HG03575 (cell line): ENCODE measurements at regions not wholly inside any gene's neighbourhood (a gene's known extent, or its start where the extent isn't known, plus 50 kb on each side); places are given as distances from the start of the nearest gene placed in this dataset.

Experiments used
- ATAC-seq: cut with Tn5 transposase; IDR thresholded peaks from one replicate; pipeline ENCODE4 v1.9.1; 2021; ENCODE audit not compliant: unreplicated experiment, insufficient number of reproducible peaks, low FRiP score; ENCODE audit errors: extremely low read depth

DNA sequence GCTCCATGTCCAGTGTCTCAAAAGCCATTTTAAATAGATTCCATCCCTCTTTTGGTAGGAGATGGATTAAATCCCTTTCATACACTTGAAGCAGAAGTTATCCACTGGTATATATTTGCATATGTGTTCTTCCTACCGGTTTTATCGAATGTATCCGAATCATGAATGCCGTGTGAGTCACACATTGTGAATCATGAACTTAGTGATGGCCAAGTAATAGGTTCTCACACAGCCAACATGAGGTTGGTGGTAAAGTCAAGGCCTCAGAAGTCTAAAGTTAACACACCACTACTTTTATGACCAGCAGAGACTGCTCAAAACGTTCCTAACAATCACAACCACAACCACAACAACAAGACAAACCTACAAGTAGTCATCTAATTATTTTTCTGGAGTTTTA lies 345.5 kb downstream of the THBS2 start:
- no peak for ATAC-seq

DNA sequence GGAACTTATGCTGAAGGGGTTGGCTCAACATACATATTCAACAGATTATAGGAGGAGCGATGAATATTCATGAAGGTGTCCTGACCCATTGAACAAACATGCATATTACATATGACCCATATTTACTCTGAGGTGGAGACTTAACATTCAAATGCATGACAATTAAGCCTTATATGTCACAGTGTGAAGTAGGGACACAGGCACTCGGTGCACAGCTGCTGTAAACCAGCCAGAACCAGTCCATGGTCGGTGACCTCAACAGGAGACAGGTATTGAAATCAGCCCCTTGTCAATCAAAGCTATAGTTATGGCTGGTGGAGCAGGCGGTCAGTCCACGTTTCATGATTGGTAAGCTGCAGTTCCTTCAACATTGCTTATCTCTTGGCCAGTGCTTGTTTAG lies 347.3 kb downstream of the THBS2 start:
- no peak for ATAC-seq

DNA sequence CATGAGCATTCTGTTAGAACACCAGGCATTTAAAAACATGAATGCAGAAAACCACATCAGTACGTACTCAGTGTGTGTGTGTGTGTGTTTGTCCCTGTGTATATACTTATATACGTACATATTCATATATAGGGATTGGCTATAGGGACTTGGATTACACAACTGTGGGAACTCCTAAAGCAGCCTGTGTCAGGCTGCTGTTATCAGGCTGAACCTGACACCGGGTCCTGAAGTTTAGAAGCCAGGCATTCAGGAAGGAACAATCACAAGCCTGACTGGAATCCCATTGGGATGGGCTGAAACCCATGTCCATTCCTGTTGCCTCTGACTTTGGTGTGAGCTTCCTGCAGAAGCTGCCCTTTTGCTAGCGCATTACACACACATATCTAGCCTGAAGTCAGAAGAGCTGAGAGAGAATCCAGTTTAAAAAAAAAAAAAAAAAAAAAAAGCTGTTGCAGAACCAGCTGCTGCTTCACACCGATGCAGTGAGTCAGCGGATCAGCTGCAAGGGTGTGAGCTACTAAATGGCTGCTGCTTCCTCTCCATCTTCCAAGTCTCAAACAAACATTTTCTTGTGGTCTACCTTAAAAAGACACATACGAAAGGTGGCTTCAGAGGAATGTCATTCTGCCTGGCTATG lies 348.1 kb downstream of the THBS2 start:
- ATAC-seq: no peak

DNA sequence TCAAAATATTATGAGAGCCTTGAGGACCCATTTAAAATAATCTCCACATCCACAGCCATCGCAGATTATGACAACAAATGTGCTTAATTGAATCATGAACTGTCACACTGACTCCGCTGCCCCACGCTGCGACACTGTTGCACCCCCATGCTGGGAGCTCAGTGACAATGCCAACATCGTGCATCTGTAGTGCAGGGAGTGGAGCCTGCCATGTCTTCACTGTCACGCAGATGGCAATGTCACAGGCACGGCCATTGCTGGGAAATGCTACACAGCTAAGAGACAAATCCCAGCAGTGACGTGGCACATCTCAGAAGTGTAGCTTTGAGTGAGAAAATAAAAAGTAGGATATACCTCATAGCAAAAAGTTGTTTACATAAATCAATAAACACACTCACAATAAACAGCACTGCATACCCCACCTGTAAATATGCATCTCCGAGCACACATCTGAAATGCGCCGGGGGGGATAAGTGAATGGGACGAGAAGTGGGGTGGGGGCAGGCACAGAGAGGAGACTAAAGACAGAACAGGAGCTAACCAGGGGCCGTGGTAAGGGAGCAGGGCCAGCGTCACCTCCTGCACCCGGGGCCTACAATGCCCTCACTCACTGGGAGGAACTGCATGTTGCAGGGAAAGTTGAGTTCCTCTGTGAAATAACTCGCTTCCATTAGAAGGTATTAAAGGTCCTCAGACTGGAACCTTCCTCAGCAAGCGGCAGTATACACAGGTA lies 349.9 kb downstream of the THBS2 start:
- ATAC-seq: no peak

DNA sequence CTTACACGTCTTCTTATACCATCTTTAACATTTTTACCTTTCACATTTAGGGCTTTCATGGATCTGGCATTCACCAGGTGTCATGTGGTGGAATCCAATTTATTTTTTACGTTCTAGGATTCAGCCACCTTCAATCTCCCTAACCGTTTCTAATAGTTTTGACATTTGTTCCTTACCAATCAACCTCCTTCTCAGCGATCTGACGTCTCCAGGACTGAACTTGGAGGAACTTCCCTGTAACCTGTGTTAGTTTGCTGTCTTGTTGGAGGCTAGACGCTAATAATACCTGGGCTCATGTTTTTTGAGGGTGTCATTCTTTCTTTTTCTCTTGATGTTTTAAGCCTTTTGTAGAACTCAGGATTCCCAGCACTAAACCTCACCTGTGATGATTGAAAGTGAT lies 351.6 kb downstream of the THBS2 start:
- ATAC-seq: no peak

DNA sequence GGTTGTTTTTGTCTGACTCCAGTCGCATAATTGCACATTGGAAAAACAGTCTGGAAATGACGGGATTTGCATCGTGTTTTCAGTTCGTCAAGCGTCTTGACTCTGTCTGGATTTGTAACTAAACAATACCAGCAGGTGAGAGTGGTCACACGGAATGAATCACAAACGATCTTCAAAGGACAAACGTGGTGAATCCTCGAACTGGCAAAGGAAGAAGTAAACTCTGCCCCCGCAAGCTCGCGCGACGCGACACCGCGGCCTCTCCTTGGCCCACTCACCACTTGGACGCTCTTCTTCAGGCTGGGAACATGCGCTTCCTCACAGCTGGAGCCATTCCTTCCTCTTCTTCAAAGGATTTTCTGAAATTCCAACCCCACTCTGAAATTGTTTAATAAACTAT lies 352.6 kb downstream of the THBS2 start:
- no peak for ATAC-seq

DNA sequence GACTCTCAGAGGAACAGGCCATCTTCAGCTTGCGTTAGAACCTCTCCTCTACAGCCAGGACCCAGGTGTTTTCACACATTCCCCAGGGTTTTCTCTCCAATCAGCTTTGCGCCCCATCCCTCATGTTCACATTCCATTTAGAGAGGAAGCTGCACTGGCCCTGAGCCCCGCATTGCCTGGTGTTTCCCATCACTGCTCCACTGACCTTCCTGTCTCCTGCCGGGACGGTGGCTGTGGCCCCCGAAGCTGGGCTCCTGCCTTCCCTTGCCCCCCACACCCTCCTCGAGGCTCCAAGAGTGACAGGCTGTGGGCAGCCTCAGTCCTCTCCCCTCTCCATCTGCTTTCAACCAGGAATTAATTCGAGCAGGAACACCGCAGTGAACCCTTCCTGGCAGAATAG lies 357.3 kb downstream of the THBS2 start:
- ATAC-seq: no peak

DNA sequence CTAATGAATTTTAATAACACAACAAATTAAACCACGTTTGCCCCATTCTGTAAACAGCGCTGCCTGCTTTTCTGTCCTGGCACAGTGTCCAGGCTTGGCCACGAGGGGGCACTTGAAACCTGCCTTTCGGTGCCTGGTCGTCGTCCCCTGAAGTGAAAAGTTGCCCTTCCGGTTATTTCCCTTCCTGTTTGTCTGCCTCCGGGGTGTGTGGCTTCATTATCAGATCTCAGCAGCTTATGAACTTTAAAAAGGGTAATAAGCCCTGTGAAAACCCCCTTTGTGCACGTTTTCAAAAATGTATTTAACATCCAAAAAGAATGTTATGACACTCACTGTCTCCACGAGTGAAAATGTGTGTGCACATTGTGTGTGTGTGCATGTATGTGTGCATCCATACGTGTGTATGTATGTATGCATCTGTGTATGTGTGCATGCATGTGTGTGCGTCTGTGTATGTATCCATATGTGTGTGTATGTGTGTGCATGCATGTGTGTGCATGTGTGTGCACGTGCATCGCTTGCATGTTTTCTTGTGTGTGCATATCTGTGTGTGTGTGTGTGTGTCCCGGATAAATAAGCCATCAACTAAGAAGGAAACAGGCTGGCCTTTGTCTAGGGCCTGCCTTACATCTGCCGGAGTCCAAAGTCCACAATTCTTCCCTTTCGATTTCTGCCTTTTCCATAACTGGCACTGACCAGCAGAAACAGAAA lies 358.4 kb downstream of the THBS2 start:
- ATAC-seq: peak; percentile 83

DNA sequence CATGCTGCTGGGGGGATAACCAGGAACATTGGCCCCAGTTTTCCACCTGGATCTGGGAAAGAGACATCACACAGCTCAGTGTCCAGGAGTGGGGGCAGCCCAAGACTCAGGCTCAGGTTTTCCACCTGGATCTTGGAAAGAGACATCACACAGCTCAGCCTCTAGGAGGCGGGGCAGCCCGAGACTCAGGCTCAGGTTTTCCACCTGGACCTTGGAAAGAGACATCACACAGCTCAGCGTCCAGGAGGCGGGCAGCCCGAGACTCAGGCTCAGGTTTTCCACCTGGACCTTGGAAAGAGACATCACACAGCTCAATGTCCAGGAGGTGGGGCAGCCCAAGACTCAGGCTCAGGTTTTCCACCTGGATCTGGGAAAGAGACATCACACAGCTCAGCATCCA lies 361.6 kb downstream of the THBS2 start:
- no peak for ATAC-seq

DNA sequence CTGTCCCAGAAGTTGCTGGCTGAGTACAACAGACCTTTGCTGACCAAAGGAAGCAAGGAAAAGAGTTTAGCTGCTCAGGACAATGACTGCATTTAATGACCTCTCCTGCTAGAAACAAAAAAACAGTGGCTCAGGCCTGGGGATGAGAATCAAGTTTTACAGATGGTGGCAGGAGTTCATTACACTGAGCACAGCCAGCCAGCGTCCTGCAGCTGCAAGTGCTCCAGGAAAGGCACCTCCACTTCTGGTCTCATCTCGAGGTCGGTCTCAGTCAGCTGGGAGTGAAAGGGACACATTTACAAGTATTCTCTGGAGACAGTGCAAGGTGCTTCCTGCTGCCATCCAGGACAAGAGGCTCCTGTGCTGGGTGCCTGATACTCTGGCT lies 362.7 kb downstream of the THBS2 start:
- no peak for ATAC-seq

DNA sequence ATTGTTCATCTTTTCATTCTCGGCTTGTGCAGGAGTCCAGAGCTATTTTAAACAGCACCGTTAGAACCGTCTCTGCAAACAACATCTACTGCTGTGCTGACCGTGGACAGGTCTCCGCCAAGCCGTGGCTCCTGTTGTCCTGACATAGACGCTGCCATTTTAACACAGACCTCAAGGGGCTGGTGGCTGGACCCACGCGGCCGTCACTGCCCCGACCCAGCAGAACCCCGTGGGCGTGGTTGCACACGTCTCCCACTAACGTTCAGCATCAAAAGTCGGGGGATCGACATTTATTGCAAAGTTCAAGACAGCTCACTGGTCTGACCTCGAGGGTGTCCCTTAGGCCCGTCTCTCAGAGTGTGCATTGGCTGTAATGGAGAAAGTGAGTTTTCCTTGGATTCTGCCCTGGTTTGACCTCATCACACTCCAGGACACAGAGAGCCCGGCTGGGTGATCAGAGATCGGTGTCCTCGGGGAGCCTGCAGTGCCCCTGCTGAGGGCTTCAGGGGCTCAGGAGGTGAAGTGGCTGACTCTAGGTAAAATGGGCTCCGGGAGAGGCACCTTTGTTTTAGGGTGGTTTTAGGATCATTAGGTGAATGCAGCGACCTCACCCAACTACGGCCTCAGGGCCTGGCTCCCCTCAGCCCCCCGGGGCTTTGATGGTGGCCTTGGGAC lies 363.2 kb downstream of the THBS2 start:
- ATAC-seq: no peak

DNA sequence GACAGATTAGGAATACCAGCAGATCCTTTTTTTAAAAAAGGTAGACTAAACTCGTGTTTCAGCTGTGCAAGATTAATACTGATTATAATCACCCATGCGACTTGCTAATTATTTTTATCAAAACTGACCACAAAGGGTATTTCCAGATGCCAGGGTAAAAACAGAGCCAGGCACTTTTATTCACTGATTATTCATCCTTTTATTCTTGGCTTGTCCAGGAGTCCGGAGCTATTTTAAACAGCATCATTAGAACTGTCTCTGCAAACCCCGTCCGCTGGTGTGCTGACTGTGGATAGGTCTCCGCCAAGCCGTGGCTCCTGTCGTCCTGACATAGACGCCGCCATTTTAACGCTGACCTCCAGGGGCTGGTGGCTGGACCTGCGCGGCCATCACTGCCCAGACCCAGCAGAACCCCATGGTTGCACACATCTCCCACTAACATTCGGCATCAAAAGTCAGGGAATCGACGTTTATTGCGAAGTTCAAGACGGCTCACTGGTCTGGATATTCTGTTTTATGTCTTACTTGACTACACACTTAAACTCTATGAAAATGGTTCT lies 364.8 kb downstream of the THBS2 start:
- ATAC-seq: no peak

DNA sequence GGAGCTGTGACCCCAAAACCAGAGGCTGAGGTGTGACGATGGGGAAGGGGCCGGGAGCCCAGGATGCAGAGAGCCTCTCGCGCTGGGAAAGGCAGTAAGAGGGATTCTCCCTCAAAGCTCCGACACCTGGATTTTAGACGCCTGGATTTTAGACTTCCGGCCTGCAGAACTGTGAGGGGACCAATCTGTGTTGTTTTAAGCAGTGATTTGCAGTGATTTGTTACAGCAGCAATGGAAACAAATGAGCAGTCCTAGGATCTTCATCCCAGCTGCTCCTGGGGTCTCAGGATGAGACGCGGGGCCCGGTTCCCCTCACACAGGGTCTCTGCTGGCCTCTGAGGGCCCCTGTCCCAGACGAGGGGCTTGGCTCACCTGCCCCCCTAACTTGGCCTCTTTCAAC lies 365.5 kb downstream of the THBS2 start:
- ATAC-seq: no peak

DNA sequence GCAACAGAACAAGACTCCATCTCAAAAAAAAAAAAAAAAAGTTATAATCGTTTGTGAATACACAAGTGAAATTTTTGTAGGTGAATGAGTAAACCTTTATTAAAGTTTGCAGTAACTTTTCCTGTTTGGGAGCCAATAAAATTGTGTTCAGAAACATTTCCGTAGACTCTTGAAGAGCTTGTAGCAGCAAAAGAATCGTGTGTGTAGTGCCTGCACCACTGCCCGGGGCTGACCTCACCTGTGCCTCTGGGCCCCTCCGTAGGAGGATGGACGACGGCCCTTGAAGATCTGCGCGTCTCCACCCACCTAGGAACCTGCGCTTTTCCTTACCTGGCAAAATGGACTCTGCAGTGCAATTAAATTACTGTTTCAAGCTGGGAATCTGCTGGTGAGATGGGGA lies 366.0 kb downstream of the THBS2 start:
- ATAC-seq: no peak

DNA sequence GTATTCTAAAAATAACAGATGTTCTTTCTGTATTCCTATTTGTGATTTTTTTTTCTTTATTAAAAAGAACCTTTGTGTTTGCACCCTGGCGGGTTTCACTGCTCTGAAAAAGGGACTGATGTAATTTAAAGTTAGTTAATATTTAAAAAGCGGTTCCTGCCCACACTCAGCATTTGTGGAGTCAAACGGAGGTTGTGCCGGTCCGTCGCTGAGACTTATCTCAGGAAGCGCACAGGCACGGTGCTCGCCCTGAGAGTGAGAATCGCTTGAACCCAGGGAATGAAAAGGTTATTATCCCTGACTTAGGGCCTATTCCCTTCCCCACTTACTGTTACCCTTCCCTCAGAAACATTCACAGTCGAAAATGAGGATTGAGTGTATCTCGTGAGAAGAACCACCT lies 366.7 kb downstream of the THBS2 start:
- ATAC-seq: no peak

DNA sequence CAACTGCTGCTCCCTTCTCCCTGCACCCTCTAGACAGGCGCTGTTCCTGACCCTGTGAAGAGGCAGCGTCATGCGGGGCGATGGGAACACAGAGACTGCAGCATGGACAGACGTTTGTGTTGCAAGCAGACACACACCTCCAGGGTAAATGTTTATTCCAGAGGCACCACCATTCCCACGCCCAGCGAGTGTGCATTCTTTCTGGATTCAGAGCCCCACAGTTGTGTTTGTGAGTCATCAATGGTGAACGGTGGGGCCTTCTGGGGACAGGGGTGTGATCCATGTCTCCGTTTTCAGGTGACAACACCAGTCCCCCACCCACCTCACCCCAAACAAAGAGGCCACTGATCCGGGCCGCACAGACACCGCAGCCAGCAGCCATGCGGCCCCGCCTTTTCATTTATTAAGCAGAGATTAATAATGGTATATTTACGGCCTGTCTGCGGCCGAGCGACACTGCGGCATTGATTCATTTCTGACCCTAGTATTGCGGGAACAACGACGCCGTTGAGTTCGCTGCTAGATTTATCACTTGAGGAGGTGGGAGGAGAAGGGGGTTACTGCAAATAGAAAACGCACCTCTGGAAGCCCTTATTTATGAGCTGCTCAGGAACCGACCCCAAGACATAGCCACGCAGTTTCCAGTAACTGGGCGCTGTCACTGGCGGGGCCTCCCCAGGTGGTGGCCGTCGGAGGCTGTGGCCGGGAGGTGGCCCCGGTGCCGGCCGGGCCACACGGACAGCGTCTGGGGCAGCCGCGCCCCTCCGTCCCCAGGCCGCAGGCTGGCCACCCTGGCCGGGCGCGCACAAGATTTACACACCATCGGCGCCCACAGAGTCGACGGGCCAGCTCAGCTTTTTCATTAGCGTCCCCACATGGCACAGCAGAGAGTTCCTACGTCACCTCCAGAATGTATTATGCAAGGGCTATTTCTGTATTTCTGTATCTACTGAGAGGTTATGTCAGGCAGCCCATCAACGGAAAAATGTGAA lies 367.6 kb downstream of the THBS2 start:
- no peak for ATAC-seq

DNA sequence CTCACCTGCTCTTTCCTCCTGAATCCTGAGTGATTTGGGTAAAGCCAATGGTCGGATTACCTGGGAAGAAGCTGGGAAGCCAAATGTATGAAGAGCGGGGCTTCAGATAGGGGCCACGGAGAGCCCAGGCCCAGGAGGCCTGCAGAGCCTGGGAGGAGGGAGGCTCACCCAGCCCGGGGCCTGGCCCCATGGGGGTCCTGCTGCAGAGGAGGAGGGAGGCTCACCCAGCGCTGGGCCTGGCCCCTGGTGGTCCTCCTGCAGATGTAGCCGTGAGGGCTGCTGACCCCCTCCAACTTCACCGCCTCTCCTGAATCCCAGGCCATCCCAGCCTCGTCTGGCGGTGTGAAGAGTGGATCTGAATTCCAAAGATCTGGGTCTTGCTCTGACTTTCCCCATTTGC lies 368.4 kb downstream of the THBS2 start:
- no peak for ATAC-seq

DNA sequence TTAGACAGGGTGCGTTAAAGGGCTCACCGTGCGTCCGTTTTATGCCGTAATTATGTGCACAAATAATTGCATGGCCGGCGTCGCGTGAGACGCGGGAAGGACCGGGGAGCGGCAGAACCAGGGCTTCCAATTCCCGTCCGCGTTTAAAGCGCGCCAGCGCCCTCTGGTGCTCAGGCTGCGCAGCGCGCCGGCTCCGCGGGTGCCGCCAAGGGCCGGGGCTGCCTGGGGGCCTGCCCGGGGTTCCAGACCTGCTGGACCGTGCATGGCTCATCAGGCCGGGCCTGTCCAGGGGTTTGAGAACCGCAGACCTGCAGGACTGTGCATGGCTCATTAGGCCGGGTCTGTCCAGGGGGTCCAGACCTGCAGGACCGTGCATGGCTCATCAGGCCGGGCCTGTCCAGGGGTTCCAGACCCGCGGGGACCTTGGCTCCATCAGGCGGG lies 369.0 kb downstream of the THBS2 start:
- ATAC-seq: no peak
